ENCODE measurements at regions not wholly inside any gene's neighbourhood (a gene's known extent, or its start where the extent isn't known, plus 50 kb on each side); places are given as distances from the start of the nearest gene placed in this dataset.
A peak's percentile ranks its signal among the peaks of the same experiment; 100 is the strongest.

- no peak for DNase-seq
These were observed 96.0 kb upstream of the IKZF1 start for GRCh38 chr7:50208378-50208982.

DNA sequence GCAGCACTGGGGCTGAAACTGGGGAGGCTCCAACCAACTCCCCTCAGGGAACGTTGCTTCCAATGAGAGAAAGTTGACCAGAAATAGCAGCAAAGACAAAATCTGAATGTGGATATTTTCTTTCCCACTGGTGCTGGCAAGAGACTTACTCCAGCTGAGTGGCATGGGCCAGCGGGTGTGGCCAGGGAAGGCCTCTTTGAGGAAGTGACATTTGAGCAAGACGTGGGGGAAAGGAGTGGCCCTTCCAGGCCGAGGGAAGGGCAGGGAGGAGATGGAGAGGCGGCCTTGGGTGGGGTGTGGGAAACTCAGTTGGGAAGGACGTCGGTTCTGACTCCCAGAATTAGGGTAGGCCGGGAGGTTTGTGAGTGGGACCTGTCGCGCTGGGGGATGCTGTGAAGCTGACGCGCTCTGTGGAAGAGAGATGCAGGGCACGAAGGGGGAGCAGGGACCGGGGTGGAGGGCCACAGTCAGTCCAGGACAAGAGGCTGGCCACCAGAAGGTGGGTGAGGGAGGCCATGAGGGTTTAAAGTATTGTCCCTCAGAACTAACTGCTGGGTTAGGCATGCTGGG is 96.7 kb upstream of the IKZF1 start:
- DNase-seq: no peak

- no peak for DNase-seq
These were observed 97.3 kb upstream of the IKZF1 start for GRCh38 chr7:50207251-50207564.

- peak in 2 of 4 experiments; percentile 74 for DNase-seq
These were observed 97.9 kb upstream of the IKZF1 start for GRCh38 chr7:50206453-50207250.

DNA sequence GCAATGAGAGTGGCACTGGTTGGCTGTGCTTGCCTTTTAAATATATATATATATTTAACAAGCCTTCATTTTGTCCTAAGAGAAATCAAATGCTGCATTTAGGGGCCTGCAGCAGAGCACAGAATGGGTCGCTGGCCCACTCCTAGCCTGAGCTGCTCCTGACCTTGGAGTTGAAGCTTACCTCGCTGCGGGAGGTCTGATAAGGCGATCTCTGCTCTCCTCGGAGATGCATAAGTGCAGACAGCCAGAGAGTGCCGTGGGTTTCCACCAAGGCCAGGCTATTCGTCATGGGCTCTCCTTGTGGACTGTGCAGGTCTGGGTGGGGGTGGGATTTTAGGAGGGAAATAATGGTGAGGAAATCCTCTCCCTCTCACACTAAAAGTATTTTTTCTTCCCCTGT is 99.5 kb upstream of the IKZF1 start:
- DNase-seq: no peak

GRCh38 chr7:50204581-50204980 is 99.9 kb upstream of the IKZF1 start:
- no peak for DNase-seq

- no peak for DNase-seq
These were observed 101.0 kb upstream of the IKZF1 start for GRCh38 chr7:50203521-50203920.

DNA sequence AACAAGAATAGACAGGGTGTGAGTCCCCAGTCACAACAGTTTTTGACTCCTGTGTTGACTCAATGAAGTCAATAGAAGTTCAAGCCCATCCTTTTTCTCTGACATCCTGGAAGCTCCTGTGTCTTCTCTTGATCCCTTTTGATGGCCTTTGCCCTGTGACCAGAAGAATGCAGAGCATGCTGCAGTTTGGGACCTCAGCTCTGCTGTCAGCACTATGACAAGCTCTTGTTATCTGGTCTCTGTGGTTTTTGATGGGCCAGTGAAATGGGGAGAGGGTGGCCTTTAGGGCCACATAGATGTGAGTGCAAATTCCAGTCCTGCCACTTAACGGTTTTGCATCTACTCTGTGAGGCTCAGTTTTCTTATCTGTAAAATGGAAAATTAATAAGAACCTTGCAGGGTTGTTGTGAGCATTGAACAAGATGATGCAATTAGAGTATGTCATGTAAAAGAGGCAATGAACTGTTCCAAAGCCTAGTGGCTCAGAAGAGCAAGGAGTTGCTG is 102.4 kb upstream of the IKZF1 start:
- DNase-seq: no peak

GRCh38 chr7:50199824-50200223 is 104.7 kb upstream of the IKZF1 start:
- no peak for DNase-seq

DNA sequence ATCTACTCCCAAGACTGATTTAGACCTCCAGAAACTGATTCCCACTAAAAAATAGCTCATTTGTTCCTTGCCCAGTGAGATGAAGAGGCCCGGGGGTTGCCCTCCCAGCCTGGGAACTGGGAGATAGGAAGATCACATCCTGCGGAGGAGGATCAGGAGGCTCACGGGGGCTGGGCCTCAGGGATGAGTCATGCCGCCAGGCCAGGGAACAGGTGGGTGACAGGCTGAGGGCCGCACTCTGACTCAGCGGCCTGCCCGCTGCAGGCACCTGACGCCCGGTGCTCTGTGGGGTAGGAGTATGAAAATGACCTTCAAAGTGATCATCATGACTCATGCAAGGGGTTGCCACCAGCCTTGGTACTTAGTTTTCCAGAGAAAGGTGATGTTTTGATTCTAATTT is 104.5 kb upstream of the ZPBP start:
- DNase-seq: peak in 3 of 4 experiments; percentile 5 to 30 (median 10)

- no peak for DNase-seq
These were observed 103.7 kb upstream of the ZPBP start for GRCh38 chr7:50196719-50197118.

GRCh38 chr7:50190776-50191175 is 97.7 kb upstream of the ZPBP start:
- DNase-seq: no peak

DNA sequence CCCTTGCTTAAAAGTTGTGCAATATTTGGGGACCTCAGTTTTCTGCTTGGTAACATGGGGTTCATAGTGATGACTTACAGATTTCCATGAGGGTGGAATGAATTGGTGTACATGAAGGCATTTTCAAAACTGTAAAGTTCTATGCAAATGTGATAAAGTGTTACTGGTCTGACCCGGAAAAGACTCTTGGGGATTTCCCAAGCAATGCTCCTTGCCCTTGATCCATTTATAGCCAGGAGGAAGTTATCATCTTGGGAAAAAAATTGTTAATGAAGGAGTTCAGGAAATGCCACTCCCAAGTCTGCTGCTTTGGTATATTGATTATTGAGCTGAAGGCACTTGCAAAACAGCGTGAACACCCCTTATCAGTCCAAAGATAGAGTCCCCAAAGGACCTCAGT is 96.3 kb upstream of the ZPBP start:
- DNase-seq: no peak

DNA sequence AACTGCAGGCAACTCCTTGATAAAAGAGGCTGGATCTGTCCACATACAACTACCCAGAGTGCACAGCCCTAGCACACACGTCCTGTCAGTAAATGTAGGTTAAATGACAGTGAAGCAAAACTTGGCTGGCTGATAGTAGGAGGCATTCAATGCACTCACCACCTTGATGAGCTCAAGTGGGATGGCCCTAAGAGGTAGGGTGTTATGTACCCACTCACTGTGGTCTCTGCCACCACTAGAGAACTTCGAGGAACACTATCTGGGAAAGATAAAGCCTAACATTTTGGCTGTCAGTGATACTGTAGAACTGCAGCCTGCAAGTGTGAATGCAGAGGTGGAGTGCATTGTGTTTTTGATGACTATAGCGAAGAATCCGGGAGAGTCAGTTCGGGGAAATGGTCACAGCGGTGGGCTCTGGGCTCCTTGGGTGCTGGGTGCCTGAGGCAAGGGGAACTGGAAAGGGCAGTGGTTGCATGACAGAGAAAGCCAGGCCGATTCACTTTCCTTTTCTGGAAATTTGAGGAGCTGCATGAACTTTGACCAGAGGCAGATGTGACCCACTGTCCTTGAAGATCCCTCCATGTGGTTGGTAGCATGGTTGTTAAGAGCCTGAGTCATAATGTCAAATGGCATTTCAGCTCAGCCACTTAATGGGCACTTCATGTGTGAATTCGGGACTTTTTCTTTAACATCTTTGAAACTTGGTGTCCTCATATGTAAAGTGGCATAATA is 93.1 kb upstream of the ZPBP start:
- no peak for DNase-seq

GRCh38 chr7:50185208-50185607 is 92.2 kb upstream of the ZPBP start:
- DNase-seq: no peak

DNA sequence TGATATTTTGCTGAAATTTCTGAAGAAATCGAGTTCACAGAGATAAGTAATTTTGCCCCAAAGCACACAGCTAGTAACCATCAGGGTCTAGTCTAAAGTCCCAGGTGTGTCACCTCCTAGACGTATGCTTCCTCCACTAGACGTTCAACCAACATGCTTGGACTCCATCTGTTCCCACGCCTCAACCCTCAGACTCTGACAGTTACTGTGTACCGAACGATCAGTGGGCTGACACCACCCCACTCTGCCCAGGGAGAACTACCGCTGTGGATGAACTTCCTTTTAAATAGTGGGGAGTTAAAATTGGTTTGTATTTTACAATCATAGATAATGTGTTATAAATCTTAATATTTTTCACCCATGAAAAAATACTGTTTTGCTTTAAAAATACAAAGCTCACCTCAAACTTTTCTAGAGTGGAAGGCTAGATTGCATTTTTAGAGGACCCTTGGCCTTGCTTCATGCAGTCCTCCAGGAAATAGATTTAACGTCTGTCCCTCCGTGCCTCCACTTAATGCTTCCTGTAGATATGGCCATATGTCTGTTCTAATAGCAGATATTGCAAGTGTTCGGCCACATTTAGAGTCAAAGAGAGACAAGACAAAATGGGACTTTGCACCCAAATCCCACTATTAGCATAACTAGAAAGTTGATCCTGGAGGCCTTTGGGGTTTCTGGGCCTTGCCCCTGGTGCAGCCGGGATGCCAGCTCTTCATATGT is 91.4 kb upstream of the ZPBP start:
- DNase-seq: no peak

DNA sequence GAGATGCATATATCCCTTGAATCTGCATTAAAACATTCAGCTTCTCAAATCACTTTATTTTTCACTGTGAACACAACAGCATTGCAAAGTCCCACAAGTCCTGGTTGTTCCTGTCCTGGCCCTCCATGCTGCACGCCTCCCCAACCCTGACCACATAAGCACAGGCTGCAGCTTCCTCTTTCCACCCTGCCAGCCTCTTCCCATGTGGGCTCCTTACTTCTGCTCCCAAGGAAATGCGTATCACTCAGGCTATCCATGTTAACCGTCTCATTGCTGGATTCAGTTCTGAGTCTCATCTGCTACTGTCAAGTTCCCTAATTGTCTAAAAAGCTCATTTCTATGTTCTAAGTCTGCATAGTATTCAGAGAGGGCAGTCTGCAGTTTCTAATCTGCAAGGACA is 89.7 kb upstream of the ZPBP start:
- no peak for DNase-seq

GRCh38 chr7:50181081-50181480 is 88.0 kb upstream of the ZPBP start:
- no peak for DNase-seq

GRCh38 chr7:50178166-50178565 is 85.1 kb upstream of the ZPBP start:
- DNase-seq: no peak

DNA sequence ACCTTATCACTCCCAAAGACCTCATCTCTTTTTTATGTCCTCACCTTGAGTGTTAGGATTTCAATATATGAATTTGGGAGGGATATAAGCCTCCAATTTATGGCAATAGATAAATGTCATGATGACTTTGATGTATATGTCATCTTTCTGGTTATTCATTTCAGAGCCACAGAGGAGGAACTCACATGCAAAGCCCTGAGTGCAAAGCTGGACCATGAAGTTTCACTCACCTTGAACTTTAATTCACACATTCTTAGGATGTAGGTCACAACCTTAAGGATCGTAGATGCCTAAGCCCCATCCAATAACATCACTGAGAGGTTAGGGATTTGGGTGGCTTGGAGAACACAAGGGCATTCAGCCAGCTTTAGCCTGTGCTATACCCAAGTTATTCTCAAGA is 81.9 kb upstream of the ZPBP start:
- DNase-seq: no peak

DNA sequence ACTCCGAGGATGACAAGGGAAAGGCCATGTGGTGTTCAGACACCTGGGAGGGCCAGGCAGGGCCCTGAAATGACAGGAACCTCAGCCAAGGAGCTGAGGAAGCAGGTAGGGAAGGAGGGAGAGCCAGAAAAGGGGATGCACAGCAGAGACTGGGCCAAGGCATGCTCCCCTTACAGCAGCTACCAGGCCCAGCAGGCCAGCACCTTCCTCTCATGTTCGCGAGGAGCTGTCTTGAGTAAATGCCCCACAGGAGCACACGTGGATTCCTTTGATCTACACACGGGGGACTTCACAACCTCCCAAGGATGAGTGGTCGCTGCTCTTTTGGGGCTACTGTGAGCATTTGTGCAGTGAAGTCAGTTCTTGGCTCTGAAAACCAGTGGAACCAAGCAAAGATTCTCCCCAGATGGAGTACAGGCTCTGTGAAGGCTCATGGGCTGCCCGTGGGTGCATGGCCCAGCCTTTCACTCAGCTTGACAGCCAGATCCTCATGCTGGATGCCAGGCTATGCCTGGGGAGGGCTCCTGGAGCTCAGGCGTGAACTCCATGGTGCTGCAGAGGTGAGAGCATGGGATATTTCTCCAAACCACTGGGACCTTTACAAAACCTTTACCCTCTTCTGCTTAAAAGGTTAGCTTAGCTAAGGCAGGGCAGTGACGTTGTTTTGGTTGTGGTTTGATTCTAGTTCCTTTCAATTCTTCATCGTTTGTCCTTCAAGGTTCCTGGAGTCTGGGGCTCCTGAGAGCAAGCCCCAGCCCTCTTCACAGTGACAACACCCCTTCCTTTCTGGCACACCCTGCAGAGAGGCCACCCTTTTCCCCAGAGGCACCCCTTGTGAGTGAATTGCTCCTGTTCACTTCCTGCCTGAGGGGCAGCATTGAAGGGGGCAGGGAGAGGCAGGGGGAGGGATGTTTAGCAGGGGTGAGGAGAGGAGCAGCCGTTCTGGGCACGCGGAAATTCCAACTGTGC is 74.2 kb upstream of the ZPBP start:
- DNase-seq: no peak

Data from activated naive CD4-positive, alpha-beta T cell (primary cell).